Endometrial microvascular endothelial cells (primary cell): ENCODE measurements at regions not wholly inside any gene's neighbourhood (a gene's known extent, or its start where the extent isn't known, plus 50 kb on each side); places are given as distances from the start of the nearest gene placed in this dataset.

Experiments used
- in situ Hi-C: cut with HindIII; loops from 2 replicates; pipeline ENCODE4 v1.10.0; 2017; ENCODE audit warnings: low sequenced_read_pairs, low pct_unique_long_range_greater_than_20kb; ENCODE audit errors: inconsistent ontology term

GRCh38 chr1:81654657-81655056 is 146.1 kb upstream of the ADGRL2 start:
- in situ Hi-C loops = no loop called here

GRCh38 chr1:81654147-81654546 is 146.6 kb upstream of the ADGRL2 start:
- in situ Hi-C loops = no loop called here

GRCh38 chr1:81650776-81651175 is 150.0 kb upstream of the ADGRL2 start:
- in situ Hi-C loops = no loop called here

GRCh38 chr1:81635816-81636215 is 164.9 kb upstream of the ADGRL2 start:
- in situ Hi-C loops = no loop called here

- in situ Hi-C loops = no loop called here
Measured at GRCh38 chr1:81634294-81634693, 166.4 kb upstream of the ADGRL2 start.

GRCh38 chr1:81619156-81619555 is 181.6 kb upstream of the ADGRL2 start:
- in situ Hi-C loops = no loop called here

GRCh38 chr1:81618376-81618775 is 182.4 kb upstream of the ADGRL2 start:
- in situ Hi-C loops = no loop called here

- in situ Hi-C loops = no loop called here
Measured at GRCh38 chr1:81617308-81617967, 183.3 kb upstream of the ADGRL2 start.

GRCh38 chr1:81613803-81614202 is 186.9 kb upstream of the ADGRL2 start:
- in situ Hi-C loops = no loop called here

- in situ Hi-C loops = no loop called here
Measured at GRCh38 chr1:81607924-81608323, 192.8 kb upstream of the ADGRL2 start.

GRCh38 chr1:81607086-81607485 is 193.6 kb upstream of the ADGRL2 start:
- in situ Hi-C loops = no loop called here

- in situ Hi-C loops = no loop called here
Measured at GRCh38 chr1:81606656-81607055, 194.1 kb upstream of the ADGRL2 start.

GRCh38 chr1:81605023-81605422 is 195.7 kb upstream of the ADGRL2 start:
- in situ Hi-C loops = no loop called here

GRCh38 chr1:81600878-81601622 is 199.7 kb upstream of the ADGRL2 start:
- in situ Hi-C loops = no loop called here

- in situ Hi-C loops = no loop called here
Measured at GRCh38 chr1:81600363-81600762, 200.4 kb upstream of the ADGRL2 start.

- in situ Hi-C loops = no loop called here
Measured at GRCh38 chr1:81598623-81599022, 202.1 kb upstream of the ADGRL2 start.

- in situ Hi-C loops = no loop called here
Measured at GRCh38 chr1:81597720-81598426, 202.9 kb upstream of the ADGRL2 start.

GRCh38 chr1:81596341-81596740 is 204.4 kb upstream of the ADGRL2 start:
- in situ Hi-C loops = no loop called here

GRCh38 chr1:81594206-81594605 is 206.5 kb upstream of the ADGRL2 start:
- in situ Hi-C loops = no loop called here

- in situ Hi-C loops = no loop called here
Measured at GRCh38 chr1:81592233-81592632, 208.5 kb upstream of the ADGRL2 start.
